T47D (cell line): ENCODE measurements at regions not wholly inside any gene's neighbourhood (a gene's known extent, or its start where the extent isn't known, plus 50 kb on each side); places are given as distances from the start of the nearest gene placed in this dataset.
A peak's percentile ranks its signal among the peaks of the same experiment; 100 is the strongest.

Experiments
- DNase-seq, 2 experiments: peaks; one replicate each; pipeline versions ENCODE4 v3.0.0 to v3.0.0-alpha.2; 2011 to 2012; ENCODE audit warnings: low read depth in 1 of 2, low spot score in 1 of 2
- JUND ChIP-seq: IDR thresholded peaks from 2 replicates; pipeline ENCODE4 v1.6.1; 2012; ENCODE audit warnings: low read depth
- in situ Hi-C: cut with HindIII; loops from 2 replicates; pipeline ENCODE4 v1.10.0; 2016; ENCODE audit warnings: low sequenced_read_pairs, low pct_unique_long_range_greater_than_20kb

DNA sequence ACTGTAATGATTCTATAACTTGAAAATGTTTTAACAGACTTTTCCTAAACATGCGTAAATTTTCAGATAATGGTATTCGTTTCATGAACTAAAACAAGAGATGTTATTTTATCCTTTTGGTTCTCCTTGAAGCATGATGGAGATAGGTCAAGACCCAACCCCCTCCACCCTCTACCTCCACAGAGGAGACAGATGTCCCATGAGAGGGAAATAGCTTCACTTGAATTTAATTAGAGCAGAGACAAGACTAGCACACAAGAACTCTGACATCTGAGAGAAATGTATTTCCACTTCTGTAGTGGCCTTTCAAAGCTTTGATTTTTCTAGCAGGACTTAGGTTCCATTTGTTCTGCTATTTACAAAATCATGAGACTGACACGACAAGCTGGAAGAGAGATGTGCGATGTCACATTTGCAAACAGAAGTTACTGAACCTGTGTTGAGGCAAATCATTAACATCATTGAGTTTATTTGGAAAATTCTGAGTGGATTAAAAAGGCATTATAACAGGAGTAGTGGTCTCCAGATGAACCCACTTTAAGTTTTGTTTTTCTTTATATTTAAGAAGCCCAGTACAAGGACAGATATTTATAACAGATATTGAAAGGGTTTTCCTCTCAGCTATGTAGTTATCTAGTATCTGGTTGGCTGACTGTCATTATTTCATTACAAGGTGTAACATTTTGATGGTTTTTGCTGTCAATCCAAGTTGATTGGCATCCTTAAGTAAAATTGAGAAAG, 276.2 kb downstream of the ASXL3 start:
- no peak for TF ChIP-seq JUND
- in situ Hi-C loops = no loop called here
- DNase-seq = no peak

- DNase-seq = no peak
- in situ Hi-C loops = no loop called here
- no peak for TF ChIP-seq JUND
Observed at GRCh38 chr18:33853187-33853586, 275.2 kb downstream of the ASXL3 start.

DNA sequence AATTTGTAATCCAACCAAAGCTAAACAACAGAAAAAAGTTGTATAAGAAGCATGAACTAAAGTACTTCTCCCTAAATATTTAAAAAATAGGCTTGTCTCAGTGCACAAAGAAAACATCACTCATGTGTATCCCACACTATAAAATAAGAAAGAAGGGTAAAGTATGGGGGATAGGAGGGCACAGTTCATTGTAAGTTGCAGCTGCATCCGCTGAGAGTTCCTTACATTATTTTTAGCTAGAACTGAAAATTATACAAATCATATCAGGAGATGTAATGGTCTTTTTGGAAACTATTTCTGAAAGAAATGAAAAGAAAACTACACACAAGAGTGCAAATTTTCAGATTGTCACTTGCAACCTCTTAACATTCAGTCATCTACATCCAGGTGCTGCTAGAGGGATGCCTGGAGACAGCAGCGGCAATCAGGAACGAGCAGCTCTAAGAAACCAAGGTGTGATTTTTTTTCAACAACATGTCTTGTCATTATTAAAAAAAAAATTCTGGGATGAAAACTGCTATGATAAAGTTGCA, 273.6 kb downstream of the ASXL3 start:
- no peak for DNase-seq
- in situ Hi-C loops = no loop called here
- TF ChIP-seq JUND = no peak

GRCh38 chr18:33849731-33850130, 271.7 kb downstream of the ASXL3 start:
- in situ Hi-C loops = no loop called here
- no peak for DNase-seq
- no peak for TF ChIP-seq JUND

DNA sequence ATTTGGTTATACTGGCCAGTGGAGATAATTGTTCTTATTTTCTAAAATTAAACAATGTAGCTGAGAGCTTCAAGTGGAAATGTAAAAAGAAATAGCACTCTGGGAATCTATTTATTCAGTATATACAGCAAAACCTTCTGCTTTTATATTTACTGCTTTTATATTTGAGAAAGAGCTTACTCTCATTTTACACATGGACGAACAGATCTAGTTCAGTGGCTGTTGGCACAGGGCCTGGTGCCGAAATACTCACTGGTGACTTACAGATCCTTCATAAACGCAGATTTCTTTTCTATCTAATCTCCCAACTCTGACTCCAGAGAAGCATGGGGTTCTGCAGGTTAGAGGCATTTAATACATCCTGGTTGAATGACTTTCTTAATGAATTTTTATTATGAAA, 266.2 kb downstream of the ASXL3 start:
- in situ Hi-C loops = no loop called here
- DNase-seq = no peak
- no peak for TF ChIP-seq JUND

- TF ChIP-seq JUND = no peak
- DNase-seq = no peak
- in situ Hi-C loops = no loop called here
Observed at GRCh38 chr18:33841221-33841967, 263.4 kb downstream of the ASXL3 start.

DNA sequence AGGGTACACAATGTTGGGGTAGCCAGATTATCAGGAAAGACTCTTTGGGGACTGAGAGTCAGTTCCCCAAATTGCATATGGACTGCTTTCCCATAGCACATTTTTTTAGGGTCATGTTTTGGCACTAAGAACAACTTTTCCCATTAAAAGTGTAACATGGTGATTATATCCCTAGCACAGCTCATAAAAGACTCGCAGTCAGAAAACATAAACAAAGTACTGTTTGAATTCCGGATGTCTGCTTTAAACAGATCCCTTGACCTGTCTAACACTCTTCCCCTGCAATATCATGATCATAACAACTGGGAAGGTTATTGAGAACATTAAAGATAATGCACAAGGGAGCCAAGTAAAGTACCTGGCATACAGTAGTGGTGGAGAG, 262.2 kb downstream of the ASXL3 start:
- no peak for DNase-seq
- no peak for TF ChIP-seq JUND
- in situ Hi-C loops = no loop called here

DNA sequence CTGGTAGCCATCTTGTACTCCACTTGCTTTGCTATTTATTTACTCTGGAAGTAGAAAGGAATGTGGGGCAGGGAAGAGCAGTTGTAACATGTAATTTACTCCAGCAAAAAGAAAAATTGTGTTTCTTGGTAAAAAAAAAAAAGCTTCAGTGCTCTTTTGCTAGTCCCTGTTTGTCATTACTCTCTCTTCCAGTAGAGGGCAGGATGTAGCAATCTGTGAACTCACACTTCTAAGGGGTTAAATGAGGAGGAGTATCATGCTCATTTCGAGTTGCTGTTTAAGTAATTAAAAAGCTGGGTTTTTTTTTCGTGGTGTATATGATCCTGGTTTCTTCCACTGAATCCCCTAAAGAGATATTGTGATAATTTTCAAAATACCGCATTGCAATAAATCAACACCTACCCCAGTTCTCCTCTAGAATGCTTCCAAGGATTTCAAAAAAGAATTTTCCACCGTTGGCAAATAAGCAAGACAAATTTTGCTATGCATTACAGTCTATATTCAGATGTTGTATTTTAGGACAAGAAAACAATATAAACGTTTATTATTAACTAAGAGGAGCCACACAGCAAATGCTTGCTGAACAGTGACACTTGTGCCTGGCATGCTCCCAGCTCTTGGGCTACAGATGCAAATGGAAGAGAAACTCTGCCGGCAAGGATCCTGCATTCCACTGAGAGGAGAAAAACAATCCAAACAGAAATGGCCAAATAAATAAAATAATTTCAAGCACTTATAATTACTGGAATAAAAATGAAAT, 261.6 kb downstream of the ASXL3 start:
- TF ChIP-seq JUND = no peak
- in situ Hi-C loops = no loop called here
- peak; percentile 17 to 71 for DNase-seq

GRCh38 chr18:33838054-33838453, 260.0 kb downstream of the ASXL3 start:
- in situ Hi-C loops = no loop called here
- no peak for TF ChIP-seq JUND

GRCh38 chr18:33837191-33837590, 259.2 kb downstream of the ASXL3 start:
- TF ChIP-seq JUND = no peak
- in situ Hi-C loops = no loop called here

More at GRCh38 chr18:33838054-33838453, 260.0 kb downstream of the ASXL3 start:
- DNase-seq = no peak

DNA sequence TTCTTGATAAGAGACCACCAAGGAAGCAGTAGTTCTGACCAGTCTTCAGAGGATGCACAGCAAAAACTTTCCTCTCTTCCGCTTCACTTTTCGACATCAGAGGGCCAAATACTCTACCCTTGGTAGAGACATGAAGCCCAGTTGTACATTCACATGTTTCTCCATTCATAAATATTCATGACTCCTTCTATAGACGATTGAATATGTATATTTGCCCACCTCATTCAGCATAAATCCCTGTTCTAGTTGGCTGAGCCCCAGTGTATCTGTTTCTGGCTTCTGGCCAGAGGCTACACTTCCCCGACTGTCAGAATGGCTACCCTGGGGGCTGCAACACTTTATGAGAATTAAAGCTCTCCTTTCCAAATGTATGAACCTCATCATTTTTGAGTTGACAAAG, 258.5 kb downstream of the ASXL3 start:
- TF ChIP-seq JUND = no peak
- in situ Hi-C loops = no loop called here
- DNase-seq = no peak

More at GRCh38 chr18:33837191-33837590, 259.2 kb downstream of the ASXL3 start:
- DNase-seq = peak in 1 of 2 experiments; percentile 5

- no peak for TF ChIP-seq JUND
- no peak for DNase-seq
- in situ Hi-C loops = no loop called here
Observed at GRCh38 chr18:33835419-33835818, 257.4 kb downstream of the ASXL3 start.
